Psoas muscle (tissue), 7 donors: ENCODE measurements at regions not wholly inside any gene's neighbourhood (a gene's known extent, or its start where the extent isn't known, plus 50 kb on each side); places are given as distances from the start of the nearest gene placed in this dataset.

ENCODE experiments used
- ATAC-seq, 4 donors: fragments of 200-7000 bp; cut with Tn5 transposase; one replicate each; pipeline ENCODE4 v1.9.1; 2020; ENCODE audit warnings: moderate library complexity in 3 of 4, mild to moderate bottlenecking in 2 of 4
- DNase-seq, 2 donors: peaks; one replicate each; pipeline ENCODE4 v3.0.0-alpha.2; 2020
- H3K27ac ChIP-seq: fragments of 200-600 bp; one replicate; pipeline ENCODE4 v1.8.0; 2022
- H3K27me3 ChIP-seq, 3 donors: fragments of 200-600 bp in 1 of 3; one replicate each; pipeline versions ENCODE4 v1.6.1 to v1.8.0; 2013 to 2022; ENCODE audit warnings: low read length in 2 of 3, mild to moderate bottlenecking in 2 of 3, moderate library complexity in 1 of 3; ENCODE audit not compliant: insufficient read depth in 3 of 3
- H3K36me3 ChIP-seq, 2 donors: fragments of 200-600 bp in 1 of 2; one replicate each; pipeline versions ENCODE4 v1.6.1 to v1.8.0; 2013 to 2022; ENCODE audit warnings: low read depth in 1 of 2, mild to moderate bottlenecking in 1 of 2, moderate library complexity in 1 of 2; ENCODE audit not compliant: insufficient read depth in 1 of 2
- H3K4me1 ChIP-seq: fragments of 200-600 bp; one replicate; pipeline ENCODE4 v1.8.0; 2022
- H3K4me3 ChIP-seq: fragments of 200-600 bp; one replicate; pipeline ENCODE4 v1.8.0; 2022; ENCODE audit warnings: mild to moderate bottlenecking
- H3K9me3 ChIP-seq: fragments of 200-600 bp; one replicate; pipeline ENCODE4 v1.8.0; 2022
- CTCF ChIP-seq: fragments of 200-600 bp; IDR thresholded peaks from one replicate; pipeline ENCODE4 v1.8.0; 2022; ENCODE audit warnings: antibody characterized with exemption
- WGBS, 3 donors: extraction: QIAGEN DNeasy Blood & Tissue Kit; methylation state at CpG; one replicate each; pipeline versions ENCODE4 v1.1.6 to v1.1.7; 2013; 5-methylcytosine and 5-hydroxymethylcytosine counted together
- intact Hi-C, 2 donors: fragments of 100-400 bp; cut with DNase I; formaldehyde crosslinking; loops; one replicate each; pipeline versions ENCODE4 v1.11.0 to v1.14.2; 2022
- donor health status: healthy with polysubstance abuse.
- donor health status: DM: no; HTN: no; CAD: no; lungs with moderate emphysema.
- donor health status: Bipolar disorder and iron deficiency.
- donor health status: healthy.
- donor health status: DM: yes; HTN: yes; CAD: no.
- donor health status: DM: no; HTN: no; CAD: no.
- donor health status: DM: yes; HTN: yes; CAD: no.

GRCh38 chr10:20682782-20683181 is 214.3 kb downstream of the NEBL start:
- Histone ChIP-seq H3K27me3 (no peaks in the 10 kb centered on the region), H3K4me1 (no peaks in the 10 kb centered on the region), H3K36me3 (no peaks in the 10 kb centered on the region), H3K9me3 (no peaks in the 10 kb centered on the region), H3K27ac (no peak overlapping the region), H3K4me3 (no peak overlapping the region)
- 86 to 88% (median 87%) methylated on average over 3 of the region's 3 CpGs for WGBS, 3 donors
- TF ChIP-seq CTCF, result no peak
- no peak for ATAC-seq
- intact Hi-C loops, result no loop called here
- no peak for DNase-seq

- no peak overlapping the region for H3K27ac ChIP-seq
These were observed 219.8 kb downstream of the NEBL start for GRCh38 chr10:20677340-20677739.

GRCh38 chr10:20674926-20675325 is 222.2 kb downstream of the NEBL start:
- H3K36me3 ChIP-seq, result no peaks in the 10 kb centered on the region
- no peak for ATAC-seq
- H3K4me1 ChIP-seq, result no peaks in the 10 kb centered on the region
- WGBS, 3 donors, result 3 to 4% (median 4%) methylated on average over 1 of the region's 1 CpG
- H3K9me3 ChIP-seq, result no peaks in the 10 kb centered on the region
- intact Hi-C loops, result no loop called here
- no peak for TF ChIP-seq CTCF
- H3K27ac ChIP-seq, result no peak overlapping the region
- H3K4me3 ChIP-seq, result no peak overlapping the region
- H3K27me3 ChIP-seq, result no peaks in the 10 kb centered on the region
- DNase-seq, result no peak

More at GRCh38 chr10:20677340-20677739, 219.8 kb downstream of the NEBL start:
- H3K4me1 ChIP-seq, result no peaks in the 10 kb centered on the region
- ATAC-seq (no peak), DNase-seq (no peak)
- no peaks in the 10 kb centered on the region for H3K27me3 ChIP-seq
- intact Hi-C loops, result no loop called here
- H3K9me3 ChIP-seq, result no peaks in the 10 kb centered on the region
- H3K4me3 ChIP-seq, result no peak overlapping the region
- WGBS, 3 donors, result 81 to 86% (median 85%) methylated on average over 5 of the region's 5 CpGs
- no peaks in the 10 kb centered on the region for H3K36me3 ChIP-seq
- no peak for TF ChIP-seq CTCF

GRCh38 chr10:20673175-20673574 is 223.9 kb downstream of the NEBL start:
- Histone ChIP-seq H3K27ac (no peak overlapping the region), H3K36me3 (no peaks in the 10 kb centered on the region), H3K4me3 (no peak overlapping the region), H3K9me3 (no peaks in the 10 kb centered on the region), H3K4me1 (no peaks in the 10 kb centered on the region), H3K27me3 (no peaks in the 10 kb centered on the region)
- WGBS, 3 donors, result 37 to 45% (median 44%) methylated on average over 4 of the region's 4 CpGs
- no peak for TF ChIP-seq CTCF
- ATAC-seq, result no peak
- intact Hi-C loops, result no loop called here
- DNase-seq, result no peak

GRCh38 chr10:20672741-20673140 is 224.4 kb downstream of the NEBL start:
- WGBS, 3 donors, result 17 to 27% (median 20%) methylated on average over 5 of the region's 5 CpGs
- Histone ChIP-seq H3K9me3 (no peaks in the 10 kb centered on the region), H3K27me3 (no peaks in the 10 kb centered on the region), H3K4me1 (no peaks in the 10 kb centered on the region), H3K4me3 (no peak overlapping the region), H3K36me3 (no peaks in the 10 kb centered on the region), H3K27ac (no peak overlapping the region)
- intact Hi-C loops, result no loop called here
- peak in 1 of 4 donors; percentile 49 for ATAC-seq
- no peak for TF ChIP-seq CTCF
- no peak for DNase-seq
